GM23338 (cell line): ENCODE measurements at regions not wholly inside any gene's neighbourhood (a gene's known extent, or its start where the extent isn't known, plus 50 kb on each side); places are given as distances from the start of the nearest gene placed in this dataset.

Source experiments
- ATAC-seq: fragments of 200-7000 bp; cut with Tn5 transposase; 3 replicates; pipeline ENCODE4 v1.9.1; 2020
- DNase-seq: peaks from one replicate; pipeline ENCODE4 v3.0.0-alpha.2; 2015; ENCODE audit warnings: low spot score
- H2AFZ ChIP-seq: fragments of 200-600 bp; sonication (generic); 2 replicates; pipeline ENCODE4 v1.8.0; 2016; ENCODE audit warnings: antibody characterized with exemption, mild to moderate bottlenecking, moderate library complexity
- H3F3A ChIP-seq: fragments of 200-600 bp; sonication (generic); replicated peaks from 2 replicates; pipeline ENCODE4 v1.8.0; 2017; ENCODE audit warnings: antibody characterized with exemption, mixed run types, low read depth
- H3K27ac ChIP-seq: fragments of 200-600 bp; sonication (generic); 2 replicates; pipeline ENCODE4 v1.6.1; 2016; ENCODE audit warnings: low read depth
- H3K27me3 ChIP-seq: fragments of 200-600 bp; sonication (generic); 2 replicates; pipeline ENCODE4 v1.8.0; 2016; ENCODE audit warnings: mild to moderate bottlenecking, mixed run types, moderate library complexity; ENCODE audit not compliant: insufficient read depth
- H3K36me3 ChIP-seq: fragments of 200-600 bp; sonication (generic); 2 replicates; pipeline ENCODE4 v1.8.0; 2016; ENCODE audit warnings: mild to moderate bottlenecking; ENCODE audit not compliant: insufficient read depth
- H3K4me1 ChIP-seq: fragments of 200-600 bp; sonication (generic); 2 replicates; pipeline ENCODE4 v1.8.0; 2016; ENCODE audit warnings: mild to moderate bottlenecking, moderate library complexity; ENCODE audit not compliant: insufficient read depth
- H3K4me2 ChIP-seq: fragments of 200-600 bp; sonication (generic); 2 replicates; pipeline ENCODE4 v1.7.1; 2017; ENCODE audit warnings: mixed run types
- H3K4me3 ChIP-seq: fragments of 200-600 bp; sonication (generic); 2 replicates; pipeline ENCODE4 v1.6.1; 2016; ENCODE audit warnings: mixed run types
- H3K79me2 ChIP-seq: fragments of 200-600 bp; sonication (generic); replicated peaks from 2 replicates; pipeline ENCODE4 v1.8.0; 2017; ENCODE audit warnings: mild to moderate bottlenecking; ENCODE audit not compliant: insufficient read depth
- H3K9me2 ChIP-seq: fragments of 200-600 bp; sonication (generic); 2 replicates; pipeline ENCODE4 v1.8.0; 2017; ENCODE audit not compliant: insufficient read depth
- H4K20me1 ChIP-seq: fragments of 200-600 bp; sonication (generic); replicated peaks from 2 replicates; pipeline ENCODE4 v1.8.0; 2017; ENCODE audit warnings: mild to moderate bottlenecking; ENCODE audit not compliant: insufficient read depth
- H3K27ac Mint-ChIP-seq: 2 replicates; pipeline ENCODE4 v1.8.0; 2020; ENCODE audit warnings: inconsistent platforms, mild to moderate bottlenecking, moderate library complexity, mixed read lengths
- H3K27me3 Mint-ChIP-seq: 3 replicates; pipeline ENCODE4 v1.8.0; 2022; ENCODE audit warnings: low read depth, mild to moderate bottlenecking, moderate library complexity, mixed read lengths, inconsistent platforms; ENCODE audit not compliant: insufficient read depth, poor library complexity
- H3K36me3 Mint-ChIP-seq: 3 replicates; pipeline ENCODE4 v1.8.0; 2021; ENCODE audit warnings: low read depth, mild to moderate bottlenecking, inconsistent platforms, moderate library complexity, mixed read lengths
- H3K4me1 Mint-ChIP-seq: 3 replicates; pipeline ENCODE4 v1.8.0; 2020; ENCODE audit warnings: mild to moderate bottlenecking, inconsistent platforms, mixed read lengths
- H3K4me3 Mint-ChIP-seq: 3 replicates; pipeline ENCODE4 v1.8.0; 2021; ENCODE audit warnings: moderate library complexity, mild to moderate bottlenecking, inconsistent platforms, mixed read lengths
- H3K9me3 Mint-ChIP-seq: 3 replicates; pipeline ENCODE4 v1.8.0; 2020; ENCODE audit warnings: moderate library complexity, mild to moderate bottlenecking, inconsistent platforms, mixed read lengths
- CREB1 ChIP-seq: fragments of 250-450 bp; sonication (Bioruptor Pico); IDR thresholded peaks from 2 replicates; pipeline ENCODE4 v1.5.0; 2020; ENCODE audit warnings: low read depth, mild to moderate bottlenecking, moderate library complexity
- EZH2 ChIP-seq: fragments of 200-600 bp; sonication (generic); IDR thresholded peaks from one replicate; pipeline ENCODE4 v1.8.0; 2017; ENCODE audit warnings: antibody characterized with exemption, mild to moderate bottlenecking, low read depth; ENCODE audit not compliant: unreplicated experiment
- EZH2phosphoT487 ChIP-seq: fragments of 200-600 bp; sonication (generic); IDR thresholded peaks from one replicate; pipeline ENCODE4 v1.8.1; 2018; ENCODE audit warnings: antibody characterized with exemption; ENCODE audit not compliant: unreplicated experiment
- JUNB ChIP-seq: IDR thresholded peaks from one replicate; pipeline ENCODE4 v1.6.1; 2016; ENCODE audit warnings: antibody characterized with exemption; ENCODE audit not compliant: unreplicated experiment
- NANOG ChIP-seq: IDR thresholded peaks from 2 replicates; pipeline ENCODE4 v1.6.1; 2016; ENCODE audit warnings: antibody characterized with exemption, borderline replicate concordance
- POLR2AphosphoS5 ChIP-seq: IDR thresholded peaks from 2 replicates; pipeline ENCODE4 v1.6.1; 2016; ENCODE audit warnings: antibody characterized with exemption, low read depth
- REST ChIP-seq: IDR thresholded peaks from one replicate; pipeline ENCODE4 v1.6.1; 2018; ENCODE audit warnings: antibody characterized with exemption; ENCODE audit not compliant: unreplicated experiment
- STAT1 ChIP-seq: IDR thresholded peaks from one replicate; pipeline ENCODE4 v1.6.1; 2016; ENCODE audit warnings: antibody characterized with exemption; ENCODE audit not compliant: unreplicated experiment
- ZNF114 ChIP-seq: fragments of 250-450 bp; sonication (Bioruptor Pico); IDR thresholded peaks from 2 replicates; pipeline ENCODE4 v1.5.0; 2020; ENCODE audit warnings: mild to moderate bottlenecking, moderate library complexity
- ZNF331 ChIP-seq: fragments of 250-450 bp; sonication (Bioruptor Pico); IDR thresholded peaks from 2 replicates; pipeline ENCODE4 v1.5.0; 2020; ENCODE audit warnings: low read depth, mild to moderate bottlenecking, moderate library complexity
- TF ChIP-seq, protein P1 (sequence below): IDR thresholded peaks from 2 replicates; pipeline ENCODE4 v1.6.1; 2016; ENCODE audit warnings: antibody characterized with exemption
- TF ChIP-seq, protein P2 (sequence below), 2 experiments: fragments of 200-600 bp in 1 of 2; sonication (generic) in 1 of 2; conservative IDR thresholded peaks; 2 replicates each; pipeline versions ENCODE4 v1.5.1 to v1.6.1; 2016 to 2017; ENCODE audit warnings: antibody characterized with exemption in 2 of 2, low read depth in 2 of 2, mild to moderate bottlenecking in 2 of 2, moderate library complexity in 1 of 2
- TF ChIP-seq, protein P3 (sequence below): fragments of 250-450 bp; sonication (Bioruptor Pico); IDR thresholded peaks from 2 replicates; pipeline ENCODE4 v1.5.0; 2020; ENCODE audit warnings: mild to moderate bottlenecking, moderate library complexity

GRCh38 chr4:176546975-176547374 is 227.2 kb downstream of the SPCS3 start:
- Histone ChIP-seq H3K9me2 (no peaks in the 10 kb centered on the region), H3K4me1 (no peaks in the 10 kb centered on the region), H3K79me2 (no peaks in the 10 kb centered on the region), H3K4me2 (no peak overlapping the region), H3K36me3 (no peaks in the 10 kb centered on the region), H3F3A (no peaks in the 10 kb centered on the region), H3K27me3 (no peaks in the 10 kb centered on the region), H4K20me1 (no peaks in the 10 kb centered on the region), H3K4me3 (no peak overlapping the region), H2AFZ (no peak overlapping the region), H3K27ac (no peak overlapping the region)
- H3K4me3 Mint-ChIP-seq: no peak overlapping the region
- no peaks in the 10 kb centered on the region for H3K27me3 Mint-ChIP-seq
- no peaks in the 10 kb centered on the region for H3K9me3 Mint-ChIP-seq
- ATAC-seq (no peak), DNase-seq (no peak)
- TF ChIP-seq ZNF114 (CRISPR knock-in tag): no peak
- TF ChIP-seq REST: no peak
- no peak for TF ChIP-seq CREB1
- TF ChIP-seq, protein P1, sequence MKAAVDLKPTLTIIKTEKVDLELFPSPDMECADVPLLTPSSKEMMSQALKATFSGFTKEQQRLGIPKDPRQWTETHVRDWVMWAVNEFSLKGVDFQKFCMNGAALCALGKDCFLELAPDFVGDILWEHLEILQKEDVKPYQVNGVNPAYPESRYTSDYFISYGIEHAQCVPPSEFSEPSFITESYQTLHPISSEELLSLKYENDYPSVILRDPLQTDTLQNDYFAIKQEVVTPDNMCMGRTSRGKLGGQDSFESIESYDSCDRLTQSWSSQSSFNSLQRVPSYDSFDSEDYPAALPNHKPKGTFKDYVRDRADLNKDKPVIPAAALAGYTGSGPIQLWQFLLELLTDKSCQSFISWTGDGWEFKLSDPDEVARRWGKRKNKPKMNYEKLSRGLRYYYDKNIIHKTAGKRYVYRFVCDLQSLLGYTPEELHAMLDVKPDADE: no peak
- TF ChIP-seq STAT1: no peak
- no peak for TF ChIP-seq JUNB
- TF ChIP-seq ZNF331: no peak
- no peak for TF ChIP-seq EZH2
- TF ChIP-seq, protein P2, sequence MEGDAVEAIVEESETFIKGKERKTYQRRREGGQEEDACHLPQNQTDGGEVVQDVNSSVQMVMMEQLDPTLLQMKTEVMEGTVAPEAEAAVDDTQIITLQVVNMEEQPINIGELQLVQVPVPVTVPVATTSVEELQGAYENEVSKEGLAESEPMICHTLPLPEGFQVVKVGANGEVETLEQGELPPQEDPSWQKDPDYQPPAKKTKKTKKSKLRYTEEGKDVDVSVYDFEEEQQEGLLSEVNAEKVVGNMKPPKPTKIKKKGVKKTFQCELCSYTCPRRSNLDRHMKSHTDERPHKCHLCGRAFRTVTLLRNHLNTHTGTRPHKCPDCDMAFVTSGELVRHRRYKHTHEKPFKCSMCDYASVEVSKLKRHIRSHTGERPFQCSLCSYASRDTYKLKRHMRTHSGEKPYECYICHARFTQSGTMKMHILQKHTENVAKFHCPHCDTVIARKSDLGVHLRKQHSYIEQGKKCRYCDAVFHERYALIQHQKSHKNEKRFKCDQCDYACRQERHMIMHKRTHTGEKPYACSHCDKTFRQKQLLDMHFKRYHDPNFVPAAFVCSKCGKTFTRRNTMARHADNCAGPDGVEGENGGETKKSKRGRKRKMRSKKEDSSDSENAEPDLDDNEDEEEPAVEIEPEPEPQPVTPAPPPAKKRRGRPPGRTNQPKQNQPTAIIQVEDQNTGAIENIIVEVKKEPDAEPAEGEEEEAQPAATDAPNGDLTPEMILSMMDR (conservative IDR thresholded peaks at IDR 0.05; ENCODE audit: low read depth in 2 of 2): no peak
- TF ChIP-seq, protein P3, sequence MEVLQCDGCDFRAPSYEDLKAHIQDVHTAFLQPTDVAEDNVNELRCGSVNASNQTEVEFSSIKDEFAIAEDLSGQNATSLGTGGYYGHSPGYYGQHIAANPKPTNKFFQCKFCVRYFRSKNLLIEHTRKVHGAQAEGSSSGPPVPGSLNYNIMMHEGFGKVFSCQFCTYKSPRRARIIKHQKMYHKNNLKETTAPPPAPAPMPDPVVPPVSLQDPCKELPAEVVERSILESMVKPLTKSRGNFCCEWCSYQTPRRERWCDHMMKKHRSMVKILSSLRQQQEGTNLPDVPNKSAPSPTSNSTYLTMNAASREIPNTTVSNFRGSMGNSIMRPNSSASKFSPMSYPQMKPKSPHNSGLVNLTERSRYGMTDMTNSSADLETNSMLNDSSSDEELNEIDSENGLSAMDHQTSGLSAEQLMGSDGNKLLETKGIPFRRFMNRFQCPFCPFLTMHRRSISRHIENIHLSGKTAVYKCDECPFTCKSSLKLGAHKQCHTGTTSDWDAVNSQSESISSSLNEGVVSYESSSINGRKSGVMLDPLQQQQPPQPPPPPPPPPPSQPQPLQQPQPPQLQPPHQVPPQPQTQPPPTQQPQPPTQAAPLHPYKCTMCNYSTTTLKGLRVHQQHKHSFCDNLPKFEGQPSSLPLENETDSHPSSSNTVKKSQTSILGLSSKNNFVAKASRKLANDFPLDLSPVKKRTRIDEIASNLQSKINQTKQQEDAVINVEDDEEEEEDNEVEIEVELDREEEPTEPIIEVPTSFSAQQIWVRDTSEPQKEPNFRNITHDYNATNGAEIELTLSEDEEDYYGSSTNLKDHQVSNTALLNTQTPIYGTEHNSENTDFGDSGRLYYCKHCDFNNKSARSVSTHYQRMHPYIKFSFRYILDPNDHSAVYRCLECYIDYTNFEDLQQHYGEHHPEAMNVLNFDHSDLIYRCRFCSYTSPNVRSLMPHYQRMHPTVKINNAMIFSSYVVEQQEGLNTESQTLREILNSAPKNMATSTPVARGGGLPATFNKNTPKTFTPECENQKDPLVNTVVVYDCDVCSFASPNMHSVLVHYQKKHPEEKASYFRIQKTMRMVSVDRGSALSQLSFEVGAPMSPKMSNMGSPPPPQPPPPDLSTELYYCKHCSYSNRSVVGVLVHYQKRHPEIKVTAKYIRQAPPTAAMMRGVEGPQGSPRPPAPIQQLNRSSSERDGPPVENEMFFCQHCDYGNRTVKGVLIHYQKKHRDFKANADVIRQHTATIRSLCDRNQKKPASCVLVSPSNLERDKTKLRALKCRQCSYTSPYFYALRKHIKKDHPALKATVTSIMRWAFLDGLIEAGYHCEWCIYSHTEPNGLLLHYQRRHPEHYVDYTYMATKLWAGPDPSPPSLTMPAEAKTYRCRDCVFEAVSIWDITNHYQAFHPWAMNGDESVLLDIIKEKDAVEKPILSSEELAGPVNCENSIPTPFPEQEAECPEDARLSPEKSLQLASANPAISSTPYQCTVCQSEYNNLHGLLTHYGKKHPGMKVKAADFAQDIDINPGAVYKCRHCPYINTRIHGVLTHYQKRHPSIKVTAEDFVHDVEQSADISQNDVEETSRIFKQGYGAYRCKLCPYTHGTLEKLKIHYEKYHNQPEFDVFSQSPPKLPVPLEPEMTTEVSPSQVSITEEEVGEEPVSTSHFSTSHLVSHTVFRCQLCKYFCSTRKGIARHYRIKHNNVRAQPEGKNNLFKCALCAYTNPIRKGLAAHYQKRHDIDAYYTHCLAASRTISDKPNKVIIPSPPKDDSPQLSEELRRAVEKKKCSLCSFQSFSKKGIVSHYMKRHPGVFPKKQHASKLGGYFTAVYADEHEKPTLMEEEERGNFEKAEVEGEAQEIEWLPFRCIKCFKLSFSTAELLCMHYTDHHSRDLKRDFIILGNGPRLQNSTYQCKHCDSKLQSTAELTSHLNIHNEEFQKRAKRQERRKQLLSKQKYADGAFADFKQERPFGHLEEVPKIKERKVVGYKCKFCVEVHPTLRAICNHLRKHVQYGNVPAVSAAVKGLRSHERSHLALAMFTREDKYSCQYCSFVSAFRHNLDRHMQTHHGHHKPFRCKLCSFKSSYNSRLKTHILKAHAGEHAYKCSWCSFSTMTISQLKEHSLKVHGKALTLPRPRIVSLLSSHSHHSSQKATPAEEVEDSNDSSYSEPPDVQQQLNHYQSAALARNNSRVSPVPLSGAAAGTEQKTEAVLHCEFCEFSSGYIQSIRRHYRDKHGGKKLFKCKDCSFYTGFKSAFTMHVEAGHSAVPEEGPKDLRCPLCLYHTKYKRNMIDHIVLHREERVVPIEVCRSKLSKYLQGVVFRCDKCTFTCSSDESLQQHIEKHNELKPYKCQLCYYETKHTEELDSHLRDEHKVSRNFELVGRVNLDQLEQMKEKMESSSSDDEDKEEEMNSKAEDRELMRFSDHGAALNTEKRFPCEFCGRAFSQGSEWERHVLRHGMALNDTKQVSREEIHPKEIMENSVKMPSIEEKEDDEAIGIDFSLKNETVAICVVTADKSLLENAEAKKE (CRISPR knock-in tag): no peak
- no peak for TF ChIP-seq EZH2phosphoT487
- no peak for TF ChIP-seq POLR2AphosphoS5
- TF ChIP-seq NANOG: no peak
- no peak overlapping the region for H3K27ac Mint-ChIP-seq
- no peaks in the 10 kb centered on the region for H3K4me1 Mint-ChIP-seq
- no peaks in the 10 kb centered on the region for H3K36me3 Mint-ChIP-seq
